ENCODE measurements at regions not wholly inside any gene's neighbourhood (a gene's known extent, or its start where the extent isn't known, plus 50 kb on each side); places are given as distances from the start of the nearest gene placed in this dataset.

GRCh38 chr5:174293481-174293880 is 248.0 kb downstream of the NSG2 start:
- TF ChIP-seq CTCF (IDR thresholded peaks at IDR 0.05; ENCODE audit: unreplicated experiment) = no peak
- no peaks in the 10 kb centered on the region for H3K4me1 Mint-ChIP-seq
- no peak overlapping the region for H3K4me3 Mint-ChIP-seq
- DNase-seq (ENCODE audit: low spot score in 2 of 2, unreplicated experiment in 2 of 2) = no peak
- peaks cover 17% of the 10 kb centered on the region for H3K9me3 Mint-ChIP-seq
- H3K27me3 Mint-ChIP-seq (ENCODE audit: low read depth) = peaks cover 27% of the 10 kb centered on the region
- H3K36me3 Mint-ChIP-seq = no peaks in the 10 kb centered on the region
- H3K27ac Mint-ChIP-seq = no peak overlapping the region

- no peak overlapping the region for H3K4me3 Mint-ChIP-seq
- H3K36me3 Mint-ChIP-seq = no peaks in the 10 kb centered on the region
- no peaks in the 10 kb centered on the region for H3K4me1 Mint-ChIP-seq
- no peak overlapping the region for H3K27ac Mint-ChIP-seq
- TF ChIP-seq CTCF (IDR thresholded peaks at IDR 0.05; ENCODE audit: unreplicated experiment) = no peak
- peaks cover 39% of the 10 kb centered on the region for H3K27me3 Mint-ChIP-seq (ENCODE audit: low read depth)
- H3K9me3 Mint-ChIP-seq = peaks cover 10% of the 10 kb centered on the region
- DNase-seq (ENCODE audit: low spot score in 2 of 2, unreplicated experiment in 2 of 2) = no peak
Measured at GRCh38 chr5:174294891-174295620, 249.6 kb downstream of the NSG2 start.

GRCh38 chr5:174295702-174296436 is 250.4 kb downstream of the NSG2 start:
- DNase-seq (ENCODE audit: low spot score in 2 of 2, unreplicated experiment in 2 of 2) = no peak
- no peak for TF ChIP-seq CTCF (IDR thresholded peaks at IDR 0.05; ENCODE audit: unreplicated experiment)
- no peak overlapping the region for H3K27ac Mint-ChIP-seq
- H3K9me3 Mint-ChIP-seq = peaks cover 4% of the 10 kb centered on the region
- peaks cover 3% of the 10 kb centered on the region for H3K4me1 Mint-ChIP-seq
- H3K4me3 Mint-ChIP-seq = no peak overlapping the region
- H3K27me3 Mint-ChIP-seq (ENCODE audit: low read depth) = peaks cover 47% of the 10 kb centered on the region
- H3K36me3 Mint-ChIP-seq = no peaks in the 10 kb centered on the region

DNA sequence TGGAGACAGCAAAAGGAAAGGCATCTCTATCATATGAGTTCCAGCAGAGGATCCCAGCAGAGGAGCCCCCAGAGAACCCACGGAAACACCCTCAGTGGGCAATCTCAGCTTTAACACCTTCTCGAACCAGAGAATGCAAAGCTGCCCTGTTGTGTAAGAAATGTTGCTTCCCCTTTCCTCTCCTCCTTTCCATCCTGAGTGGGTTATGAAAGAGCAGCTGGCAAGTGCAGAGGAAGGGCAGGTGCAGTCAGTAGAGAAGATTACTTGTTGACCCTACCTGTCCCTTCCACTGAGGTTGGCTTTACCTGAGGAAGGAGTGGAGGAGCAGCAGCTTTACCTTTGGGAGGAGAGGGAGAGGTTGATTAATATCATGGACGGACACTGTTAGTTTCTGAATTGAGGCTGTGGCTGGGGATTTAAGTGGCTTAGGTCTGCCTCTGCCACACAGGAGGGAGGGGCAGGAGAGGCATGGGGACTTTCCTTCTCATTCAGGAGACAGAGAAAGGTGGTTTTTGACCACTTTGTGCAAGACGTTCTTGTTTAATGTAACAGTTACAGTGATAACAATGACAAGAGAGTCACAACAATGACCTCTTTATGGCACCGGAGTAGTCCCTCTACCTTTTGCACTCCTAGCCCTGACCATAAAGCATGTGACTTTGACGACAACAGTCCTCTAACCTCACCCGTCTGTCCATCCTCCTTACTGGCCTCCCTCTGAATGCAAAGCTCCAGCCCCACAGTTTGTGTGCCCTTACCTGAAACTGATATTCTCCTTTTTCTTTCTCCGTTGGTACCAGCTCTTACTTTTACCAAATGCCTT is 254.8 kb downstream of the NSG2 start:
- H3K4me1 Mint-ChIP-seq = peaks cover 6% of the 10 kb centered on the region
- peaks cover 4% of the 10 kb centered on the region for H3K9me3 Mint-ChIP-seq
- H3K27ac Mint-ChIP-seq = no peak overlapping the region
- H3K4me3 Mint-ChIP-seq = no peak overlapping the region
- H3K36me3 Mint-ChIP-seq = no peaks in the 10 kb centered on the region
- DNase-seq (ENCODE audit: low spot score in 2 of 2, unreplicated experiment in 2 of 2) = no peak
- TF ChIP-seq CTCF (IDR thresholded peaks at IDR 0.05; ENCODE audit: unreplicated experiment) = no peak
- peaks cover 43% of the 10 kb centered on the region for H3K27me3 Mint-ChIP-seq (ENCODE audit: low read depth)

- no peak overlapping the region for H3K4me3 Mint-ChIP-seq
- TF ChIP-seq CTCF (IDR thresholded peaks at IDR 0.05; ENCODE audit: unreplicated experiment) = no peak
- peaks cover 4% of the 10 kb centered on the region for H3K9me3 Mint-ChIP-seq
- no peaks in the 10 kb centered on the region for H3K36me3 Mint-ChIP-seq
- peaks cover 6% of the 10 kb centered on the region for H3K4me1 Mint-ChIP-seq
- DNase-seq (ENCODE audit: low spot score in 2 of 2, unreplicated experiment in 2 of 2) = no peak
- no peak overlapping the region for H3K27ac Mint-ChIP-seq
- peaks cover 48% of the 10 kb centered on the region for H3K27me3 Mint-ChIP-seq (ENCODE audit: low read depth)
Measured at GRCh38 chr5:174300941-174301761, 255.6 kb downstream of the NSG2 start.
